K562 (cell line): ENCODE measurements at regions not wholly inside any gene's neighbourhood (a gene's known extent, or its start where the extent isn't known, plus 50 kb on each side); places are given as distances from the start of the nearest gene placed in this dataset.

ENCODE experiments used
- GABPB2 ChIP-seq: fragments of 250-450 bp; sonication (Bioruptor Pico); conservative IDR thresholded peaks from 2 replicates; pipeline ENCODE4 v1.5.1; 2021; ENCODE audit warnings: mild to moderate bottlenecking
- MAFK ChIP-seq: IDR thresholded peaks from 2 replicates; pipeline ENCODE4 v1.6.1; 2011; ENCODE audit warnings: low read length, improper control_type of control experiment
- NFIC ChIP-seq: fragments of 450-650 bp; IDR thresholded peaks from 2 replicates; pipeline ENCODE4 v1.6.1; 2017; ENCODE audit warnings: mild to moderate bottlenecking, inconsistent platforms
- POU5F1 ChIP-seq: fragments of 150-350 bp; IDR thresholded peaks from 2 replicates; pipeline ENCODE4 v1.6.1; 2014; ENCODE audit warnings: borderline replicate concordance, low read length, low read depth, mild to moderate bottlenecking; ENCODE audit not compliant: partially characterized antibody
- RUNX1 ChIP-seq: sonication (generic); IDR thresholded peaks from 2 replicates; pipeline ENCODE4 v1.6.1; 2016; ENCODE audit warnings: antibody characterized with exemption, low read depth
- SIX5 ChIP-seq, 2 experiments: IDR thresholded peaks; 2 replicates each; pipeline ENCODE4 v1.6.1; 2011; ENCODE audit warnings: low read length in 2 of 2, borderline replicate concordance in 1 of 2, low read depth in 1 of 2, mild to moderate bottlenecking in 1 of 2, moderate library complexity in 1 of 2; ENCODE audit not compliant: insufficient read depth in 1 of 2
- SRF ChIP-seq, 2 experiments: fragments of 250-450, 450-650 bp in 1 of 2; sonication (Bioruptor Pico) in 1 of 2; sonication (generic) in 1 of 2; formaldehyde crosslinking; IDR thresholded peaks; 2 replicates each; pipeline versions ENCODE4 v1.5.0 to v1.5.1; 2020 to 2022; ENCODE audit warnings: mild to moderate bottlenecking in 1 of 2, missing genetic modification reagents in 1 of 2
- ZKSCAN8 ChIP-seq: fragments of 200-800 bp; sonication (Bioruptor generic); IDR thresholded peaks from 2 replicates; pipeline ENCODE4 v1.6.1; 2016; ENCODE audit warnings: missing genetic modification characterization, missing compliant biosample characterization
- ZNF24 ChIP-seq: fragments of 450-650 bp; IDR thresholded peaks from 2 replicates; pipeline ENCODE4 v1.6.1; 2016
- ZNF76 ChIP-seq: fragments of 250-450 bp; sonication (Bioruptor Pico); IDR thresholded peaks from 2 replicates; pipeline ENCODE4 v1.4.0; 2020; ENCODE audit warnings: mild to moderate bottlenecking, moderate library complexity, borderline replicate concordance
- TF ChIP-seq, protein P1 (sequence below): sonication (generic); formaldehyde crosslinking; IDR thresholded peaks from 2 replicates; pipeline ENCODE4 v1.9.0; 2022; ENCODE audit warnings: mild to moderate bottlenecking, missing genetic modification reagents
- TF ChIP-seq, protein P2 (sequence below): fragments of 250-450 bp; sonication (Bioruptor Pico); IDR thresholded peaks from 2 replicates; pipeline ENCODE4 v1.4.0; 2020; ENCODE audit warnings: mild to moderate bottlenecking, moderate library complexity, borderline replicate concordance
- TF ChIP-seq, protein P3 (sequence below), 3 experiments: IDR thresholded peaks in 2 of 3; conservative IDR thresholded peaks in 1 of 3; 2 replicates each; pipeline ENCODE4 v1.5.1; 2011 to 2012; ENCODE audit warnings: low read length in 3 of 3, mild to moderate bottlenecking in 3 of 3, control low read depth in 2 of 3, improper control_type of control experiment in 1 of 3, inconsistent platforms in 1 of 3, low read depth in 1 of 3, mixed read lengths in 1 of 3, moderate library complexity in 1 of 3; ENCODE audit not compliant: insufficient read depth in 2 of 3

DNA sequence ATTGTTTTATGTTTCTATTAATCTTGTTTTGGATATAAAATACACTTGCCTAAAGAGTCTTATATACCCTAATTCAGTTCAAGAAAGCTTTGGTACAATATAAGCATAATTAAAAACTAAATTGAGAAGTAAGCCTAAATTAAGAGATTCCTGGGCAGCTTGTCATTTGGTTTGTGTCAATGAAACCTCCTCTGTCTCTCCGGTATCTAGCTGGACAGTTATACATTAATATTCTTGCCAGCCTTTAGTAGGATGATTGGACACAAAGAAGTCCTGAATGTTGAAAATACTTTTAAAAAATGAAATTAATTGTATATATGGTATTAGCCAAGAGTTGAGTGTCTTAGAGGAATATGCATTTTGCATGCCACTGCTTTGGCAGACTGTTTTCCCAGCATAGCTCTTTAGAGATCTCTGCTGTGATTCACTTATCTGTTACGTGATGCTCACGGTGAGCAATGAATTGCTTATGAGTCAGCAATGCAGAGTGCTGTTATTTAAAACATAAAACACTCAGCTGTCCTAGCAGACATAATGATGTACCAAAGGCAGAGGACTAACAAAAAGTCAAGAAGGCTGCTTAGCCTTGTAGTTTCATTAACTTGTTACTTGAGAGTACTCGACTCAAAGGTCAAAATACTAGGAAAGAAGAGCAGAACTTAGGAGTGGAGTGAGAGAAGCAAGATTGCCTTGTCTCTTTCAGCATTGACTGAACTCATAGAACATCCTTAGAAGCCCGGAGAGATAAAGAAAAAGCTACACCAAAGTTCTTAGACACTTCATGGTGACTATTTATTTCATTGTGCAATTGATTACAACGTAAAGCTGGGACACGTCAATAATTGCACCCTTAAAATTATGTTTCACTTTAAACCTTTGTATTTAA lies 1296.1 kb upstream of the PCDH7 start:
- TF ChIP-seq, protein P1, sequence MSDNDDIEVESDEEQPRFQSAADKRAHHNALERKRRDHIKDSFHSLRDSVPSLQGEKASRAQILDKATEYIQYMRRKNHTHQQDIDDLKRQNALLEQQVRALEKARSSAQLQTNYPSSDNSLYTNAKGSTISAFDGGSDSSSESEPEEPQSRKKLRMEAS (CRISPR knock-in tag) = no peak
- TF ChIP-seq MAFK (no peak), SIX5 (IDR thresholded peaks at IDR 0.05; ENCODE audit: borderline replicate concordance in 1 of 2, insufficient read depth in 1 of 2, low read depth in 1 of 2, low read length in 2 of 2) (no peak), GABPB2 (CRISPR knock-in tag) (no peak), ZKSCAN8 (CRISPR knock-in tag) (no peak), ZNF76 (CRISPR knock-in tag) (no peak), NFIC (no peak), SRF (CRISPR knock-in tag; IDR thresholded peaks at IDR 0.05) (no peak), ZNF24 (no peak), POU5F1 (no peak), RUNX1 (no peak)
- TF ChIP-seq, protein P2, sequence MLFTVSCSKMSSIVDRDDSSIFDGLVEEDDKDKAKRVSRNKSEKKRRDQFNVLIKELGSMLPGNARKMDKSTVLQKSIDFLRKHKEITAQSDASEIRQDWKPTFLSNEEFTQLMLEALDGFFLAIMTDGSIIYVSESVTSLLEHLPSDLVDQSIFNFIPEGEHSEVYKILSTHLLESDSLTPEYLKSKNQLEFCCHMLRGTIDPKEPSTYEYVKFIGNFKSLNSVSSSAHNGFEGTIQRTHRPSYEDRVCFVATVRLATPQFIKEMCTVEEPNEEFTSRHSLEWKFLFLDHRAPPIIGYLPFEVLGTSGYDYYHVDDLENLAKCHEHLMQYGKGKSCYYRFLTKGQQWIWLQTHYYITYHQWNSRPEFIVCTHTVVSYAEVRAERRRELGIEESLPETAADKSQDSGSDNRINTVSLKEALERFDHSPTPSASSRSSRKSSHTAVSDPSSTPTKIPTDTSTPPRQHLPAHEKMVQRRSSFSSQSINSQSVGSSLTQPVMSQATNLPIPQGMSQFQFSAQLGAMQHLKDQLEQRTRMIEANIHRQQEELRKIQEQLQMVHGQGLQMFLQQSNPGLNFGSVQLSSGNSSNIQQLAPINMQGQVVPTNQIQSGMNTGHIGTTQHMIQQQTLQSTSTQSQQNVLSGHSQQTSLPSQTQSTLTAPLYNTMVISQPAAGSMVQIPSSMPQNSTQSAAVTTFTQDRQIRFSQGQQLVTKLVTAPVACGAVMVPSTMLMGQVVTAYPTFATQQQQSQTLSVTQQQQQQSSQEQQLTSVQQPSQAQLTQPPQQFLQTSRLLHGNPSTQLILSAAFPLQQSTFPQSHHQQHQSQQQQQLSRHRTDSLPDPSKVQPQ = no peak
- TF ChIP-seq, protein P3, sequence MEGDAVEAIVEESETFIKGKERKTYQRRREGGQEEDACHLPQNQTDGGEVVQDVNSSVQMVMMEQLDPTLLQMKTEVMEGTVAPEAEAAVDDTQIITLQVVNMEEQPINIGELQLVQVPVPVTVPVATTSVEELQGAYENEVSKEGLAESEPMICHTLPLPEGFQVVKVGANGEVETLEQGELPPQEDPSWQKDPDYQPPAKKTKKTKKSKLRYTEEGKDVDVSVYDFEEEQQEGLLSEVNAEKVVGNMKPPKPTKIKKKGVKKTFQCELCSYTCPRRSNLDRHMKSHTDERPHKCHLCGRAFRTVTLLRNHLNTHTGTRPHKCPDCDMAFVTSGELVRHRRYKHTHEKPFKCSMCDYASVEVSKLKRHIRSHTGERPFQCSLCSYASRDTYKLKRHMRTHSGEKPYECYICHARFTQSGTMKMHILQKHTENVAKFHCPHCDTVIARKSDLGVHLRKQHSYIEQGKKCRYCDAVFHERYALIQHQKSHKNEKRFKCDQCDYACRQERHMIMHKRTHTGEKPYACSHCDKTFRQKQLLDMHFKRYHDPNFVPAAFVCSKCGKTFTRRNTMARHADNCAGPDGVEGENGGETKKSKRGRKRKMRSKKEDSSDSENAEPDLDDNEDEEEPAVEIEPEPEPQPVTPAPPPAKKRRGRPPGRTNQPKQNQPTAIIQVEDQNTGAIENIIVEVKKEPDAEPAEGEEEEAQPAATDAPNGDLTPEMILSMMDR (IDR thresholded peaks at IDR 0.05 in 2 of 3, conservative IDR thresholded peaks at IDR 0.05 in 1 of 3; ENCODE audit: insufficient read depth in 2 of 3, low read depth in 1 of 3, low read length in 3 of 3) = no peak
